Ishikawa (cell line): ENCODE measurements at regions not wholly inside any gene's neighbourhood (a gene's known extent, or its start where the extent isn't known, plus 50 kb on each side); places are given as distances from the start of the nearest gene placed in this dataset.

Source experiments
- CEBPB ChIP-seq: IDR thresholded peaks from 2 replicates; pipeline ENCODE4 v1.6.1; 2012
- CREB1 ChIP-seq: IDR thresholded peaks from 2 replicates; pipeline ENCODE4 v1.6.1; 2012; ENCODE audit warnings: low read depth
- EGR1 ChIP-seq: IDR thresholded peaks from 2 replicates; pipeline ENCODE4 v1.6.1; 2012
- EP300 ChIP-seq: IDR thresholded peaks from 2 replicates; pipeline ENCODE4 v1.6.1; 2012; ENCODE audit warnings: borderline replicate concordance
- FOXM1 ChIP-seq: IDR thresholded peaks from 2 replicates; pipeline ENCODE4 v1.6.1; 2012; ENCODE audit warnings: low read depth, borderline replicate concordance
- NFIC ChIP-seq: IDR thresholded peaks from 2 replicates; pipeline ENCODE4 v1.6.1; 2012
- RAD21 ChIP-seq: IDR thresholded peaks from 2 replicates; pipeline ENCODE4 v1.6.1; 2012; ENCODE audit warnings: low read depth
- TAF1 ChIP-seq: IDR thresholded peaks from 2 replicates; pipeline ENCODE4 v1.6.1; 2012; ENCODE audit warnings: low read depth, mild to moderate bottlenecking
- TCF12 ChIP-seq: IDR thresholded peaks from 2 replicates; pipeline ENCODE4 v1.6.1; 2012; ENCODE audit warnings: low read depth
- TEAD4 ChIP-seq: IDR thresholded peaks from 2 replicates; pipeline ENCODE4 v1.6.1; 2012
- YY1 ChIP-seq: IDR thresholded peaks from 2 replicates; pipeline ENCODE4 v1.6.1; 2012; ENCODE audit warnings: low read depth
- ZBTB7A ChIP-seq: IDR thresholded peaks from 2 replicates; pipeline ENCODE4 v1.6.1; 2012; ENCODE audit warnings: low read depth
- TF ChIP-seq, protein P1 (sequence below): IDR thresholded peaks from 2 replicates; pipeline ENCODE4 v1.6.1; 2012; ENCODE audit warnings: low read depth, mild to moderate bottlenecking
- TF ChIP-seq, protein P2 (sequence below): IDR thresholded peaks from 2 replicates; pipeline ENCODE4 v1.6.1; 2012
- TF ChIP-seq, protein P3 (sequence below): IDR thresholded peaks from 2 replicates; pipeline ENCODE4 v1.6.1; 2012

DNA sequence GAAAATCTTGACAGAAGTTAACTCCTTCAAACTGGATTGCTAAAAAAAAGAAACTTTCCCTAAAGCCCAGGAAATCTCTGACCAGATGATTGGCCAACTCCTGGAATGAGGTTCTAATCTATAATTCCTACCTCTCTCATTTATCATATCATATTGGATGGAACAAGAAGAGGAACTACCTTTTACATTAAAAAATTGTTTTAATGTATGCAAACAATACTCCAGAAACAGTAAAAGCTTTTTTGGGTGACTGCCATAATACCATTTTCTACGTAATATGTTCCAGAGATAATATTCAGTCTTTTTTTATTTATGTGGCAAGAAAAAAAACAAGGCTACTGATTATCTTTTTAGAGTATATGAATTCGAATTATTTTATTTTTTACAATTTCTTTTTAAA, 204.4 kb downstream of the TUSC7 start:
- no peak for TF ChIP-seq CEBPB
- no peak for TF ChIP-seq RAD21
- TF ChIP-seq EP300: no peak
- TF ChIP-seq, protein P1, sequence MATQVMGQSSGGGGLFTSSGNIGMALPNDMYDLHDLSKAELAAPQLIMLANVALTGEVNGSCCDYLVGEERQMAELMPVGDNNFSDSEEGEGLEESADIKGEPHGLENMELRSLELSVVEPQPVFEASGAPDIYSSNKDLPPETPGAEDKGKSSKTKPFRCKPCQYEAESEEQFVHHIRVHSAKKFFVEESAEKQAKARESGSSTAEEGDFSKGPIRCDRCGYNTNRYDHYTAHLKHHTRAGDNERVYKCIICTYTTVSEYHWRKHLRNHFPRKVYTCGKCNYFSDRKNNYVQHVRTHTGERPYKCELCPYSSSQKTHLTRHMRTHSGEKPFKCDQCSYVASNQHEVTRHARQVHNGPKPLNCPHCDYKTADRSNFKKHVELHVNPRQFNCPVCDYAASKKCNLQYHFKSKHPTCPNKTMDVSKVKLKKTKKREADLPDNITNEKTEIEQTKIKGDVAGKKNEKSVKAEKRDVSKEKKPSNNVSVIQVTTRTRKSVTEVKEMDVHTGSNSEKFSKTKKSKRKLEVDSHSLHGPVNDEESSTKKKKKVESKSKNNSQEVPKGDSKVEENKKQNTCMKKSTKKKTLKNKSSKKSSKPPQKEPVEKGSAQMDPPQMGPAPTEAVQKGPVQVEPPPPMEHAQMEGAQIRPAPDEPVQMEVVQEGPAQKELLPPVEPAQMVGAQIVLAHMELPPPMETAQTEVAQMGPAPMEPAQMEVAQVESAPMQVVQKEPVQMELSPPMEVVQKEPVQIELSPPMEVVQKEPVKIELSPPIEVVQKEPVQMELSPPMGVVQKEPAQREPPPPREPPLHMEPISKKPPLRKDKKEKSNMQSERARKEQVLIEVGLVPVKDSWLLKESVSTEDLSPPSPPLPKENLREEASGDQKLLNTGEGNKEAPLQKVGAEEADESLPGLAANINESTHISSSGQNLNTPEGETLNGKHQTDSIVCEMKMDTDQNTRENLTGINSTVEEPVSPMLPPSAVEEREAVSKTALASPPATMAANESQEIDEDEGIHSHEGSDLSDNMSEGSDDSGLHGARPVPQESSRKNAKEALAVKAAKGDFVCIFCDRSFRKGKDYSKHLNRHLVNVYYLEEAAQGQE: no peak
- no peak for TF ChIP-seq TAF1
- TF ChIP-seq FOXM1: no peak
- TF ChIP-seq ZBTB7A: no peak
- no peak for TF ChIP-seq TEAD4
- TF ChIP-seq YY1: no peak
- TF ChIP-seq, protein P2, sequence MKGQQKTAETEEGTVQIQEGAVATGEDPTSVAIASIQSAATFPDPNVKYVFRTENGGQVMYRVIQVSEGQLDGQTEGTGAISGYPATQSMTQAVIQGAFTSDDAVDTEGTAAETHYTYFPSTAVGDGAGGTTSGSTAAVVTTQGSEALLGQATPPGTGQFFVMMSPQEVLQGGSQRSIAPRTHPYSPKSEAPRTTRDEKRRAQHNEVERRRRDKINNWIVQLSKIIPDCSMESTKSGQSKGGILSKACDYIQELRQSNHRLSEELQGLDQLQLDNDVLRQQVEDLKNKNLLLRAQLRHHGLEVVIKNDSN: no peak
- no peak for TF ChIP-seq EGR1
- no peak for TF ChIP-seq NFIC

DNA sequence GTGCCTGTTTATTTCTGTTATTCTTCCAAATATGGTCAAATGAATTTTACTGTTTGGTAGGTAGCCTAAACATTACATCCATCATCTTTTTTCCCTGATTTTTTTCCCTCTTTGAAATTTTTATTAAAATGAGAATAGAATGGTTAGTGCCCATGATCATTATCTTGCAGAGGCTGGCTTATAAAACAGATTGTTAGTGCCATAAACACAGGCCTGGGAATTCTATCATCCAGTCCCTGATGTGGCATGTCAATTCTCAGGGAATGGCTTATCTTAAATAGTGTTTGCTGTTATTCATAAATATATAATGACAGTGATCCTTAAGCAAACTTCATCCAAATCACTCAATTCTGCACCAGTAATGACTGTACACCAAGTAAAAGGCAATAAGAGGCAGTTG, 207.3 kb downstream of the TUSC7 start:
- TF ChIP-seq EP300: no peak
- TF ChIP-seq RAD21: no peak
- TF ChIP-seq, protein P2: no peak
- TF ChIP-seq TAF1: no peak
- TF ChIP-seq ZBTB7A: no peak
- no peak for TF ChIP-seq FOXM1
- TF ChIP-seq, protein P3, sequence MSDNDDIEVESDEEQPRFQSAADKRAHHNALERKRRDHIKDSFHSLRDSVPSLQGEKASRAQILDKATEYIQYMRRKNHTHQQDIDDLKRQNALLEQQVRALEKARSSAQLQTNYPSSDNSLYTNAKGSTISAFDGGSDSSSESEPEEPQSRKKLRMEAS: no peak
- no peak for TF ChIP-seq CEBPB
- no peak for TF ChIP-seq TEAD4
- no peak for TF ChIP-seq NFIC
- TF ChIP-seq, protein P1: no peak
- TF ChIP-seq TCF12: no peak
- no peak for TF ChIP-seq CREB1
- TF ChIP-seq YY1: no peak
- TF ChIP-seq EGR1: no peak

DNA sequence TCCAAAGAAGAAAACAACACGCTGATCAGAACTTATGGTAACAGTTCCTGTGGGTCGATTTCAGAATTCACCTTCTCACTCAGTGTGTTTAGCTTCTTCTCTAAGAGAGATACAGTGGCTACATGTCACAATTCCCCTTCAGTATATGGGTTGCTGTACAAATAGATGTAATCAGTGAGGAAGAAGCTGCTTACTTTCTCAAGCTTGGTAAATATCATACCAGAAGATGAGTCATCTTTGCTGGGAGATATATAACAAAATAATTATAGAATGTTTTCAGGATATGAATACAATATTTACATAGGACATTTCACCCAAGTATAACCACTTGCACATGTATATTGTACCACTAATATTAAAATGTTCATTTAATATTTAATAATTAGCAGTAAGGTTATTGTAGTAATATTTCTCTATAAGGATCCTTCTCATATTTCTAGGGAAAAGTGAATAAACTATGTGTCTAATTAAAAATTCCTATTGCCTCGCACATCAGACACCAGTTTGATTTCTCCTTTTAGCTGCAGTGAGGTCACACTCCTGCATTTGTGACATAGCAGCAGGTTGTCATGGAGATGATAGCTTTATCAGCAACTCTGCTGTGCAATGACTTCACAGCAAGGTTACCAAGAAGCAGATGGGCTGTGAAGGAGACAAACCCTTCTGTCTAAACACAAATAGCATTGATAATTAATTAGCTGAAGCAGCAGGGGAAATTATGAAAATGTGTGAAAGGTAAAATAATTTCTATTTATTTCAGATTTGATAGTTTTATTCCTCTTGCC, 211.4 kb downstream of the TUSC7 start:
- TF ChIP-seq CREB1 (no peak), RAD21 (no peak), CEBPB (no peak), YY1 (no peak), TAF1 (no peak), EP300 (no peak), TEAD4 (no peak), FOXM1 (no peak), ZBTB7A (no peak), TCF12 (no peak), EGR1 (no peak), NFIC (no peak)
- TF ChIP-seq, protein P1: no peak
- TF ChIP-seq, protein P2: no peak
- TF ChIP-seq, protein P3: no peak

DNA sequence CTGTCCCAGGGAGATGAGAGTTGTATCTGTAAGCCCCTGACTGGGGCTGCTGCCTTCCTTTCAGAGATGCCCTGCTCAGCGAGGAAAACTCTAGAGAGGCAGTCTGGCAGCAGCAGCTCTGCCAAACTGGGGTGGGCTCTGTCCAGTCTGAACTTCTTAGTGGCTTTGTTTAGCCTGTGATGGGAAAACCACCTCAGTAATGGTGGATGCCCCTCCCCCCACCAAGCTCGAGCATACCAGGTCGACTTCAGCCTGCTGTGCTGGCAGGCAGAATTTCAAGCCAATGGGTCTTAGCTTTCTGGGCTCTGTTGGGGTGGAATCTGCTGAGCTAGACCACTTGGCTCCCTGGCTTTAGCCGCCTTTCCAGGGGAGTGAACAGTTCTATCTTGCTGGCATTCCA, 218.3 kb downstream of the TUSC7 start:
- TF ChIP-seq TCF12: no peak
- TF ChIP-seq FOXM1: no peak
- TF ChIP-seq TEAD4: no peak
